HepG2 (cell line): ENCODE measurements at regions not wholly inside any gene's neighbourhood (a gene's known extent, or its start where the extent isn't known, plus 50 kb on each side); places are given as distances from the start of the nearest gene placed in this dataset.
A peak's percentile ranks its signal among the peaks of the same experiment; 100 is the strongest.

ENCODE experiments used
- ATAC-seq: fragments of 200-7000 bp; cut with Tn5 transposase; 3 replicates; pipeline ENCODE4 v1.9.1; 2020; ENCODE audit warnings: mild to moderate bottlenecking, moderate library complexity
- BruUV-seq: library from RNA; stranded (reverse); fragments of 400-500 nt; replicated peaks from 2 replicates; lab custom pipeline; 2021; lab: Mats Ljungman, UMichigan
- CTCF ChIA-PET: fragments of 300-600 bp; formaldehyde crosslinking; extraction: SDS; loops from one replicate; lab custom pipeline; 2021; ENCODE audit warnings: low total read pairs, inconsistent platforms, low intra/inter-chr PET ratio; lab: Yijun Ruan, JAX
- POLR2A ChIA-PET: fragments of 350-600 bp; sonication (Branson Sonifier 250); formaldehyde crosslinking; loops from one replicate; lab custom pipeline; 2020; ENCODE audit warnings: antibody characterized with exemption, inconsistent platforms; lab: Yijun Ruan, JAX
- DNase-seq: peaks from one replicate; pipeline ENCODE4 v3.0.0-alpha.2; 2015; ENCODE audit warnings: low spot score
- FAIRE-seq: peaks from 3 replicates; lab custom pipeline; 2011; peaks lifted over from hg19 to GRCh38; lab: Jason Lieb, UNC
- H2AFZ ChIP-seq: one replicate; pipeline ENCODE4 v1.6.1; 2011; ENCODE audit warnings: low read length, inconsistent platforms
- H3K27ac ChIP-seq: fragments of 300-600 bp; 3 replicates; pipeline ENCODE4 v1.8.0; 2011; ENCODE audit warnings: mixed run types, mild to moderate bottlenecking, mixed read lengths, low read length, inconsistent platforms; ENCODE audit not compliant: insufficient read depth; ENCODE audit errors: extremely low read length
- H3K27me3 ChIP-seq, 2 experiments: fragments of 200-600 bp in 1 of 2; 2 replicates in 1 of 2; 3 replicates in 1 of 2; pipeline versions ENCODE4 v1.6.0 to v1.8.0; 2011; ENCODE audit warnings: low read length in 2 of 2, mild to moderate bottlenecking in 2 of 2, moderate library complexity in 2 of 2, inconsistent platforms in 1 of 2; ENCODE audit not compliant: insufficient read depth in 2 of 2, control insufficient read depth in 1 of 2
- H3K36me3 ChIP-seq, 2 experiments: fragments of 200-600 bp in 1 of 2; replicated peaks in 1 of 2; 2 replicates in 1 of 2; 3 replicates in 1 of 2; pipeline versions ENCODE4 v1.5.1 to v1.8.0; 2011; ENCODE audit warnings: low read length in 2 of 2, inconsistent platforms in 1 of 2; ENCODE audit not compliant: insufficient read depth in 2 of 2, control insufficient read depth in 1 of 2
- H3K4me1 ChIP-seq: 2 replicates; pipeline ENCODE4 v1.5.1; 2012; ENCODE audit warnings: low read length, inconsistent platforms; ENCODE audit not compliant: insufficient read depth
- H3K4me2 ChIP-seq: 2 replicates; pipeline ENCODE4 v1.6.0; 2011; ENCODE audit warnings: low read depth, low read length, inconsistent platforms
- H3K4me3 ChIP-seq, 3 experiments: fragments of 200-600 bp in 1 of 3; sonication (generic), shearing (Covaris generic) in 1 of 3; replicated peaks in 1 of 3; 2 replicates each; pipeline ENCODE4 v1.5.1; 2011 to 2016; ENCODE audit warnings: low read length in 3 of 3, inconsistent platforms in 2 of 3, low read depth in 2 of 3, mild to moderate bottlenecking in 2 of 3, control low read depth in 1 of 3, mixed read lengths in 1 of 3; ENCODE audit not compliant: insufficient read depth in 1 of 3
- H3K79me2 ChIP-seq: one replicate; pipeline ENCODE4 v1.6.1; 2011; ENCODE audit warnings: low read length, inconsistent platforms; ENCODE audit not compliant: insufficient read depth
- H3K9ac ChIP-seq: 2 replicates; pipeline ENCODE4 v1.6.0; 2011; ENCODE audit warnings: mild to moderate bottlenecking, low read depth, low read length, inconsistent platforms; ENCODE audit not compliant: insufficient read depth
- H3K9me3 ChIP-seq: 2 replicates; pipeline ENCODE4 v1.5.1; 2012; ENCODE audit warnings: mild to moderate bottlenecking, low read length
- H4K20me1 ChIP-seq: 2 replicates; pipeline ENCODE4 v1.6.0; 2011; ENCODE audit warnings: inconsistent platforms, mild to moderate bottlenecking, low read length, moderate library complexity; ENCODE audit not compliant: insufficient read depth
- ELF3 ChIP-seq: IDR thresholded peaks from 2 replicates; pipeline ENCODE4 v1.6.1; 2016; ENCODE audit warnings: missing genetic modification reagents, missing compliant biosample characterization
- ERF ChIP-seq: IDR thresholded peaks from 2 replicates; pipeline ENCODE4 v1.6.1; 2018; ENCODE audit warnings: missing biosample characterization, missing genetic modification reagents
- ETV5 ChIP-seq: IDR thresholded peaks from 2 replicates; pipeline ENCODE4 v1.6.1; 2018; ENCODE audit warnings: missing biosample characterization, missing genetic modification reagents, inconsistent platforms, borderline replicate concordance
- FOXA1 ChIP-seq, 2 experiments: fragments of 450-650 bp in 1 of 2; sonication (generic) in 1 of 2; formaldehyde crosslinking in 1 of 2; IDR thresholded peaks; 2 replicates each; pipeline versions ENCODE4 v1.4.0 to v1.6.1; 2016 to 2020; ENCODE audit warnings: missing genetic modification reagents in 1 of 2
- FOXA3 ChIP-seq: IDR thresholded peaks from 2 replicates; pipeline ENCODE4 v1.6.1; 2016; ENCODE audit warnings: missing genetic modification reagents, missing compliant biosample characterization
- GATAD2A ChIP-seq: IDR thresholded peaks from 2 replicates; pipeline ENCODE4 v1.6.1; 2016
- KLF13 ChIP-seq: sonication (generic); formaldehyde crosslinking; IDR thresholded peaks from 2 replicates; pipeline ENCODE4 v1.4.0; 2020; ENCODE audit warnings: mild to moderate bottlenecking, missing genetic modification reagents
- MED1 ChIP-seq: sonication (generic); formaldehyde crosslinking; IDR thresholded peaks from 2 replicates; pipeline ENCODE4 v1.4.0; 2020; ENCODE audit warnings: missing genetic modification reagents
- MIER3 ChIP-seq: IDR thresholded peaks from 2 replicates; pipeline ENCODE4 v1.6.1; 2016; ENCODE audit warnings: missing compliant biosample characterization, borderline replicate concordance
- MIXL1 ChIP-seq: IDR thresholded peaks from 2 replicates; pipeline ENCODE4 v1.6.1; 2016
- MTF2 ChIP-seq: sonication (generic); formaldehyde crosslinking; IDR thresholded peaks from 2 replicates; pipeline ENCODE4 v1.5.0; 2020; ENCODE audit warnings: missing genetic modification reagents, borderline replicate concordance
- POGZ ChIP-seq: sonication (generic); formaldehyde crosslinking; IDR thresholded peaks from 2 replicates; pipeline ENCODE4 v1.4.0; 2020; ENCODE audit warnings: mild to moderate bottlenecking, missing genetic modification reagents
- THAP11 ChIP-seq: IDR thresholded peaks from 2 replicates; pipeline ENCODE4 v1.6.1; 2016; ENCODE audit warnings: missing biosample characterization, missing genetic modification reagents
- ZNF292 ChIP-seq: sonication (generic); formaldehyde crosslinking; IDR thresholded peaks from 2 replicates; pipeline ENCODE4 v1.8.1; 2022; ENCODE audit warnings: mild to moderate bottlenecking, low read depth, missing genetic modification reagents, borderline replicate concordance
- WGBS: methylation state at CpG from one replicate; pipeline ENCODE4 v1.1.6; 2017; ENCODE audit warnings: low lambda C conversion rate; 5-methylcytosine and 5-hydroxymethylcytosine counted together
- in situ Hi-C: cut with HindIII; loops from 2 replicates; pipeline ENCODE4 v1.10.0; 2017; ENCODE audit warnings: low pct_unique_long_range_greater_than_20kb; ENCODE audit not compliant: extremely low pct_ligation_motif_present
- intact Hi-C: fragments of 100-400 bp; cut with micrococcal nuclease; formaldehyde crosslinking; loops from one replicate; pipeline ENCODE4 v1.10.0; 2022; ENCODE audit not compliant: unreplicated experiment
- TF ChIP-seq, protein P1 (sequence below): sonication (generic); formaldehyde crosslinking; IDR thresholded peaks from 2 replicates; pipeline ENCODE4 v1.5.1; 2020; ENCODE audit warnings: mild to moderate bottlenecking, missing genetic modification reagents, borderline replicate concordance
- TF ChIP-seq, protein P2 (sequence below): IDR thresholded peaks from 2 replicates; pipeline ENCODE4 v1.6.1; 2012; ENCODE audit warnings: inconsistent platforms
- TF ChIP-seq, protein P3 (sequence below): sonication (generic); formaldehyde crosslinking; IDR thresholded peaks from 2 replicates; pipeline ENCODE4 v1.4.0; 2020; ENCODE audit warnings: missing genetic modification reagents

DNA sequence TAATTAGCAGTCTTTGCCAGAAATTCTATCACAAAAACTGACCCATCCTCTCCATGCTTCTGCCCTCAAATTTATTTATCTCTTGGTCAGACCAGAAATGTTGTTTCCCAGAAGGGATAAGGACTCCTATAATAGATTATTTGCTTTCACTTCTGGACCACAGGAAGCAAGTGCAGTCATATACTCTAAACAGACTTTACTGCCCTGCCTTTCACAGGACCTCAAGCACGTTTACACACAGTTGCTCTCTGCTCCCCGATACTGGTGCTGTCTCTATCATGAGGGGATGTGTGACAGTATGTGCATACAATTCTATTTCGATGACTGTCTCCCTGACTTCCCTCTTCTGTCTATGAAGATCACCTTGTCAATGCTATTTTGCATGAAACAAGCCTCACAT is 205.5 kb upstream of the TGFBR2 start:
- Histone ChIP-seq H3K27ac (no peak overlapping the region), H3K36me3 (no peaks in the 10 kb centered on the region), H3K4me2 (peak overlapping the region; percentile 20), H3K4me3 (no peak overlapping the region), H3K9ac (no peak overlapping the region), H4K20me1 (no peaks in the 10 kb centered on the region), H2AFZ (peak overlapping the region; percentile 53), H3K79me2 (no peaks in the 10 kb centered on the region), H3K4me1 (peaks cover 28% of the 10 kb centered on the region), H3K9me3 (no peaks in the 10 kb centered on the region), H3K27me3 (no peaks in the 10 kb centered on the region)
- DNase-seq (peak; percentile 28), FAIRE-seq (no peak), ATAC-seq (peak; percentile 73; the same call in 2 of the 3 replicates)
- ChIA-PET CTCF (no interaction called here), POLR2A (no interaction called here)
- WGBS, result 24% methylated on average over 3 of the region's 3 CpGs
- in situ Hi-C loops, result no loop called here
- intact Hi-C loops, result no loop called here
- BruUV-seq, result no TSS peak
- TF ChIP-seq ETV5 (CRISPR knock-in tag) (peak; percentile 35; the same call in 1 of the 2 replicates), MIXL1 (CRISPR knock-in tag) (peak; percentile 28; the same call in 1 of the 2 replicates), ERF (0 out of 2 replicates have a peak, but pooled peaks have one; percentile 18), ZNF292 (CRISPR knock-in tag) (peak; percentile 35; the same call in 1 of the 2 replicates), FOXA1 (IDR thresholded peaks at IDR 0.05) (no peak), FOXA1 (CRISPR knock-in tag; IDR thresholded peaks at IDR 0.05) (0 out of 2 replicates have a peak, but pooled peaks have one; percentile 22), KLF13 (CRISPR knock-in tag) (no peak), THAP11 (CRISPR knock-in tag) (no peak), MTF2 (no peak), POGZ (CRISPR knock-in tag) (peak; percentile 17; the same call in 1 of the 2 replicates), MIER3 (CRISPR knock-in tag) (no peak), ELF3 (CRISPR knock-in tag) (0 out of 2 replicates have a peak, but pooled peaks have one; percentile 12), GATAD2A (CRISPR knock-in tag) (0 out of 2 replicates have a peak, but pooled peaks have one; percentile 17), MED1 (peak; percentile 58), FOXA3 (CRISPR knock-in tag) (peak; percentile 33; the same call in 1 of the 2 replicates)
- TF ChIP-seq, protein P1, sequence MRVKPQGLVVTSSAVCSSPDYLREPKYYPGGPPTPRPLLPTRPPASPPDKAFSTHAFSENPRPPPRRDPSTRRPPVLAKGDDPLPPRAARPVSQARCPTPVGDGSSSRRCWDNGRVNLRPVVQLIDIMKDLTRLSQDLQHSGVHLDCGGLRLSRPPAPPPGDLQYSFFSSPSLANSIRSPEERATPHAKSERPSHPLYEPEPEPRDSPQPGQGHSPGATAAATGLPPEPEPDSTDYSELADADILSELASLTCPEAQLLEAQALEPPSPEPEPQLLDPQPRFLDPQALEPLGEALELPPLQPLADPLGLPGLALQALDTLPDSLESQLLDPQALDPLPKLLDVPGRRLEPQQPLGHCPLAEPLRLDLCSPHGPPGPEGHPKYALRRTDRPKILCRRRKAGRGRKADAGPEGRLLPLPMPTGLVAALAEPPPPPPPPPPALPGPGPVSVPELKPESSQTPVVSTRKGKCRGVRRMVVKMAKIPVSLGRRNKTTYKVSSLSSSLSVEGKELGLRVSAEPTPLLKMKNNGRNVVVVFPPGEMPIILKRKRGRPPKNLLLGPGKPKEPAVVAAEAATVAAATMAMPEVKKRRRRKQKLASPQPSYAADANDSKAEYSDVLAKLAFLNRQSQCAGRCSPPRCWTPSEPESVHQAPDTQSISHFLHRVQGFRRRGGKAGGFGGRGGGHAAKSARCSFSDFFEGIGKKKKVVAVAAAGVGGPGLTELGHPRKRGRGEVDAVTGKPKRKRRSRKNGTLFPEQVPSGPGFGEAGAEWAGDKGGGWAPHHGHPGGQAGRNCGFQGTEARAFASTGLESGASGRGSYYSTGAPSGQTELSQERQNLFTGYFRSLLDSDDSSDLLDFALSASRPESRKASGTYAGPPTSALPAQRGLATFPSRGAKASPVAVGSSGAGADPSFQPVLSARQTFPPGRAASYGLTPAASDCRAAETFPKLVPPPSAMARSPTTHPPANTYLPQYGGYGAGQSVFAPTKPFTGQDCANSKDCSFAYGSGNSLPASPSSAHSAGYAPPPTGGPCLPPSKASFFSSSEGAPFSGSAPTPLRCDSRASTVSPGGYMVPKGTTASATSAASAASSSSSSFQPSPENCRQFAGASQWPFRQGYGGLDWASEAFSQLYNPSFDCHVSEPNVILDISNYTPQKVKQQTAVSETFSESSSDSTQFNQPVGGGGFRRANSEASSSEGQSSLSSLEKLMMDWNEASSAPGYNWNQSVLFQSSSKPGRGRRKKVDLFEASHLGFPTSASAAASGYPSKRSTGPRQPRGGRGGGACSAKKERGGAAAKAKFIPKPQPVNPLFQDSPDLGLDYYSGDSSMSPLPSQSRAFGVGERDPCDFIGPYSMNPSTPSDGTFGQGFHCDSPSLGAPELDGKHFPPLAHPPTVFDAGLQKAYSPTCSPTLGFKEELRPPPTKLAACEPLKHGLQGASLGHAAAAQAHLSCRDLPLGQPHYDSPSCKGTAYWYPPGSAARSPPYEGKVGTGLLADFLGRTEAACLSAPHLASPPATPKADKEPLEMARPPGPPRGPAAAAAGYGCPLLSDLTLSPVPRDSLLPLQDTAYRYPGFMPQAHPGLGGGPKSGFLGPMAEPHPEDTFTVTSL, result peak; percentile 25; the same call in 1 of the 2 replicates
- TF ChIP-seq, protein P2, sequence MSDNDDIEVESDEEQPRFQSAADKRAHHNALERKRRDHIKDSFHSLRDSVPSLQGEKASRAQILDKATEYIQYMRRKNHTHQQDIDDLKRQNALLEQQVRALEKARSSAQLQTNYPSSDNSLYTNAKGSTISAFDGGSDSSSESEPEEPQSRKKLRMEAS, result 0 out of 2 replicates have a peak, but pooled peaks have one; percentile 43
- TF ChIP-seq, protein P3, sequence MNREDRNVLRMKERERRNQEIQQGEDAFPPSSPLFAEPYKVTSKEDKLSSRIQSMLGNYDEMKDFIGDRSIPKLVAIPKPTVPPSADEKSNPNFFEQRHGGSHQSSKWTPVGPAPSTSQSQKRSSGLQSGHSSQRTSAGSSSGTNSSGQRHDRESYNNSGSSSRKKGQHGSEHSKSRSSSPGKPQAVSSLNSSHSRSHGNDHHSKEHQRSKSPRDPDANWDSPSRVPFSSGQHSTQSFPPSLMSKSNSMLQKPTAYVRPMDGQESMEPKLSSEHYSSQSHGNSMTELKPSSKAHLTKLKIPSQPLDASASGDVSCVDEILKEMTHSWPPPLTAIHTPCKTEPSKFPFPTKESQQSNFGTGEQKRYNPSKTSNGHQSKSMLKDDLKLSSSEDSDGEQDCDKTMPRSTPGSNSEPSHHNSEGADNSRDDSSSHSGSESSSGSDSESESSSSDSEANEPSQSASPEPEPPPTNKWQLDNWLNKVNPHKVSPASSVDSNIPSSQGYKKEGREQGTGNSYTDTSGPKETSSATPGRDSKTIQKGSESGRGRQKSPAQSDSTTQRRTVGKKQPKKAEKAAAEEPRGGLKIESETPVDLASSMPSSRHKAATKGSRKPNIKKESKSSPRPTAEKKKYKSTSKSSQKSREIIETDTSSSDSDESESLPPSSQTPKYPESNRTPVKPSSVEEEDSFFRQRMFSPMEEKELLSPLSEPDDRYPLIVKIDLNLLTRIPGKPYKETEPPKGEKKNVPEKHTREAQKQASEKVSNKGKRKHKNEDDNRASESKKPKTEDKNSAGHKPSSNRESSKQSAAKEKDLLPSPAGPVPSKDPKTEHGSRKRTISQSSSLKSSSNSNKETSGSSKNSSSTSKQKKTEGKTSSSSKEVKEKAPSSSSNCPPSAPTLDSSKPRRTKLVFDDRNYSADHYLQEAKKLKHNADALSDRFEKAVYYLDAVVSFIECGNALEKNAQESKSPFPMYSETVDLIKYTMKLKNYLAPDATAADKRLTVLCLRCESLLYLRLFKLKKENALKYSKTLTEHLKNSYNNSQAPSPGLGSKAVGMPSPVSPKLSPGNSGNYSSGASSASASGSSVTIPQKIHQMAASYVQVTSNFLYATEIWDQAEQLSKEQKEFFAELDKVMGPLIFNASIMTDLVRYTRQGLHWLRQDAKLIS, result no peak
